NT2/D1 (cell line): ENCODE measurements at regions not wholly inside any gene's neighbourhood (a gene's known extent, or its start where the extent isn't known, plus 50 kb on each side); places are given as distances from the start of the nearest gene placed in this dataset.

Source experiments
- DNase-seq: peaks from one replicate; pipeline ENCODE4 v3.0.0-alpha.2; 2011; ENCODE audit warnings: low read depth, low spot score
- H3K27me3 ChIP-seq: 2 replicates; pipeline ENCODE4 v1.6.0; 2011; ENCODE audit warnings: mild to moderate bottlenecking; ENCODE audit not compliant: insufficient read length, insufficient read depth
- H3K36me3 ChIP-seq: 2 replicates; pipeline ENCODE4 v1.6.1; 2011; ENCODE audit warnings: mild to moderate bottlenecking, low read length, mixed read lengths; ENCODE audit not compliant: insufficient read depth, insufficient read length
- H3K4me1 ChIP-seq: 2 replicates; pipeline ENCODE4 v1.5.1; 2011; ENCODE audit not compliant: insufficient read depth, insufficient read length
- H3K4me3 ChIP-seq: 2 replicates; pipeline ENCODE4 v1.5.1; 2011; ENCODE audit warnings: low read depth; ENCODE audit not compliant: insufficient read length
- H3K9ac ChIP-seq: 2 replicates; pipeline ENCODE4 v1.6.0; 2011; ENCODE audit warnings: low read depth; ENCODE audit not compliant: insufficient read length
- H3K9me3 ChIP-seq: 2 replicates; pipeline ENCODE4 v1.5.1; 2011; ENCODE audit warnings: mild to moderate bottlenecking, low read length; ENCODE audit not compliant: insufficient read depth
- SUZ12 ChIP-seq: IDR thresholded peaks from 2 replicates; pipeline ENCODE4 v1.6.1; 2011; ENCODE audit not compliant: insufficient read length, insufficient read depth; ENCODE audit errors: extremely low read depth
- YY1 ChIP-seq: IDR thresholded peaks from 2 replicates; pipeline ENCODE4 v1.6.1; 2011; ENCODE audit not compliant: insufficient read length, insufficient read depth
- ZNF274 ChIP-seq: IDR thresholded peaks from 2 replicates; pipeline ENCODE4 v1.6.1; 2011; ENCODE audit warnings: mild to moderate bottlenecking, low read depth, low read length

GRCh38 chr2:220275454-220275853, 648.0 kb downstream of the SLC4A3 start:
- Histone ChIP-seq H3K9ac (no peak overlapping the region), H3K36me3 (no peaks in the 10 kb centered on the region), H3K9me3 (no peaks in the 10 kb centered on the region), H3K4me1 (no peaks in the 10 kb centered on the region), H3K27me3 (no peaks in the 10 kb centered on the region), H3K4me3 (no peak overlapping the region)
- DNase-seq = no peak
- TF ChIP-seq ZNF274 (no peak), SUZ12 (no peak), YY1 (no peak)

- no peaks in the 10 kb centered on the region for H3K36me3 ChIP-seq
Observed at GRCh38 chr2:220276741-220277444, 649.5 kb downstream of the SLC4A3 start.

GRCh38 chr2:220277445-220277975, 650.1 kb downstream of the SLC4A3 start:
- Histone ChIP-seq H3K36me3 (no peaks in the 10 kb centered on the region), H3K9ac (no peak overlapping the region), H3K9me3 (no peaks in the 10 kb centered on the region), H3K4me1 (no peaks in the 10 kb centered on the region), H3K4me3 (no peak overlapping the region), H3K27me3 (no peaks in the 10 kb centered on the region)
- TF ChIP-seq SUZ12 (no peak), ZNF274 (no peak), YY1 (no peak)
- DNase-seq = no peak

More at GRCh38 chr2:220276741-220277444, 649.5 kb downstream of the SLC4A3 start:
- H3K9me3 ChIP-seq = no peaks in the 10 kb centered on the region
- H3K4me1 ChIP-seq = no peaks in the 10 kb centered on the region
- no peak for DNase-seq
- no peak overlapping the region for H3K4me3 ChIP-seq
- no peak for TF ChIP-seq YY1
- TF ChIP-seq SUZ12 = no peak
- no peak for TF ChIP-seq ZNF274
- H3K27me3 ChIP-seq = no peaks in the 10 kb centered on the region
- H3K9ac ChIP-seq = no peak overlapping the region

- H3K4me3 ChIP-seq = no peak overlapping the region
- H3K9ac ChIP-seq = no peak overlapping the region
- no peaks in the 10 kb centered on the region for H3K36me3 ChIP-seq
- DNase-seq = no peak
- TF ChIP-seq YY1 (no peak), ZNF274 (no peak), SUZ12 (no peak)
- no peaks in the 10 kb centered on the region for H3K27me3 ChIP-seq
- H3K9me3 ChIP-seq = no peaks in the 10 kb centered on the region
- H3K4me1 ChIP-seq = no peaks in the 10 kb centered on the region
Observed at GRCh38 chr2:220278022-220278421, 650.6 kb downstream of the SLC4A3 start.

- Histone ChIP-seq H3K9me3 (no peaks in the 10 kb centered on the region), H3K36me3 (no peaks in the 10 kb centered on the region), H3K9ac (no peak overlapping the region), H3K4me3 (no peak overlapping the region), H3K27me3 (no peaks in the 10 kb centered on the region), H3K4me1 (no peaks in the 10 kb centered on the region)
- DNase-seq = no peak
- TF ChIP-seq SUZ12 (no peak), YY1 (no peak), ZNF274 (no peak)
Observed at GRCh38 chr2:220279372-220279771, 651.9 kb downstream of the SLC4A3 start.

GRCh38 chr2:220279840-220280239, 652.4 kb downstream of the SLC4A3 start:
- no peak overlapping the region for H3K9ac ChIP-seq
- no peak overlapping the region for H3K4me3 ChIP-seq
- no peaks in the 10 kb centered on the region for H3K9me3 ChIP-seq
- no peaks in the 10 kb centered on the region for H3K27me3 ChIP-seq
- TF ChIP-seq SUZ12 (no peak), ZNF274 (no peak), YY1 (no peak)
- no peaks in the 10 kb centered on the region for H3K36me3 ChIP-seq
- DNase-seq = no peak
- H3K4me1 ChIP-seq = no peaks in the 10 kb centered on the region

- Histone ChIP-seq H3K36me3 (no peaks in the 10 kb centered on the region), H3K9ac (no peak overlapping the region), H3K4me1 (no peaks in the 10 kb centered on the region), H3K9me3 (no peaks in the 10 kb centered on the region), H3K4me3 (no peak overlapping the region), H3K27me3 (no peaks in the 10 kb centered on the region)
- TF ChIP-seq ZNF274 (no peak), YY1 (no peak), SUZ12 (no peak)
- DNase-seq = no peak
Observed at GRCh38 chr2:220280736-220281135, 653.3 kb downstream of the SLC4A3 start.
